ENCODE measurements at regions not wholly inside any gene's neighbourhood (a gene's known extent, or its start where the extent isn't known, plus 50 kb on each side); places are given as distances from the start of the nearest gene placed in this dataset.

- Histone ChIP-seq H3K4me3 (no peak overlapping the region), H3K9me3 (no peaks in the 10 kb centered on the region), H3K27me3 (no peaks in the 10 kb centered on the region), H3K4me1 (no peaks in the 10 kb centered on the region), H3K36me3 (no peaks in the 10 kb centered on the region), H3K27ac (no peak overlapping the region), H3K9ac (ENCODE audit: low read depth in 2 of 2, low read length in 2 of 2) (no peak overlapping the region)
- DNase-seq = no peak
- no peak for TF ChIP-seq CTCF (IDR thresholded peaks at IDR 0.05)
- intact Hi-C loops (cut with DNase I) = no loop called here
Measured at GRCh38 chr13:31878052-31878451, 138.7 kb downstream of the RXFP2 start.

GRCh38 chr13:31878495-31878894 lies 139.2 kb downstream of the RXFP2 start:
- H3K27ac ChIP-seq = no peak overlapping the region
- intact Hi-C loops (cut with DNase I) = no loop called here
- TF ChIP-seq CTCF (IDR thresholded peaks at IDR 0.05) = no peak
- DNase-seq = no peak
- H3K36me3 ChIP-seq = no peaks in the 10 kb centered on the region
- H3K27me3 ChIP-seq = no peaks in the 10 kb centered on the region
- no peaks in the 10 kb centered on the region for H3K9me3 ChIP-seq
- no peaks in the 10 kb centered on the region for H3K4me1 ChIP-seq
- no peak overlapping the region for H3K4me3 ChIP-seq
- no peak overlapping the region for H3K9ac ChIP-seq (ENCODE audit: low read depth in 2 of 2, low read length in 2 of 2)

- H3K36me3 ChIP-seq = no peaks in the 10 kb centered on the region
- no peak overlapping the region for H3K4me3 ChIP-seq
- intact Hi-C loops (cut with DNase I) = no loop called here
- H3K9ac ChIP-seq (ENCODE audit: low read depth in 2 of 2, low read length in 2 of 2) = no peak overlapping the region
- no peak for TF ChIP-seq CTCF (IDR thresholded peaks at IDR 0.05)
- no peak for DNase-seq
- H3K27ac ChIP-seq = no peak overlapping the region
- no peaks in the 10 kb centered on the region for H3K27me3 ChIP-seq
- no peaks in the 10 kb centered on the region for H3K4me1 ChIP-seq
- H3K9me3 ChIP-seq = no peaks in the 10 kb centered on the region
Measured at GRCh38 chr13:31878955-31879354, 139.6 kb downstream of the RXFP2 start.

- intact Hi-C loops (cut with DNase I) = no loop called here
- Histone ChIP-seq H3K36me3 (no peaks in the 10 kb centered on the region), H3K4me3 (no peak overlapping the region), H3K27ac (no peak overlapping the region), H3K9ac (ENCODE audit: low read depth in 2 of 2, low read length in 2 of 2) (no peak overlapping the region), H3K4me1 (no peaks in the 10 kb centered on the region), H3K27me3 (no peaks in the 10 kb centered on the region), H3K9me3 (no peaks in the 10 kb centered on the region)
- TF ChIP-seq CTCF (IDR thresholded peaks at IDR 0.05) = no peak
- DNase-seq = no peak
Measured at GRCh38 chr13:31880851-31881494, 141.6 kb downstream of the RXFP2 start.

GRCh38 chr13:31881495-31881882 lies 142.2 kb downstream of the RXFP2 start:
- no peak overlapping the region for H3K4me3 ChIP-seq

More at GRCh38 chr13:31881495-31881882, 142.2 kb downstream of the RXFP2 start:
- Histone ChIP-seq H3K27me3 (no peaks in the 10 kb centered on the region), H3K4me1 (no peaks in the 10 kb centered on the region), H3K9ac (ENCODE audit: low read depth in 2 of 2, low read length in 2 of 2) (no peak overlapping the region), H3K9me3 (no peaks in the 10 kb centered on the region), H3K27ac (no peak overlapping the region), H3K36me3 (no peaks in the 10 kb centered on the region)
- intact Hi-C loops (cut with DNase I) = no loop called here
- no peak for DNase-seq
- no peak for TF ChIP-seq CTCF (IDR thresholded peaks at IDR 0.05)
